ENCODE measurements at regions not wholly inside any gene's neighbourhood (a gene's known extent, or its start where the extent isn't known, plus 50 kb on each side); places are given as distances from the start of the nearest gene placed in this dataset.

DNA sequence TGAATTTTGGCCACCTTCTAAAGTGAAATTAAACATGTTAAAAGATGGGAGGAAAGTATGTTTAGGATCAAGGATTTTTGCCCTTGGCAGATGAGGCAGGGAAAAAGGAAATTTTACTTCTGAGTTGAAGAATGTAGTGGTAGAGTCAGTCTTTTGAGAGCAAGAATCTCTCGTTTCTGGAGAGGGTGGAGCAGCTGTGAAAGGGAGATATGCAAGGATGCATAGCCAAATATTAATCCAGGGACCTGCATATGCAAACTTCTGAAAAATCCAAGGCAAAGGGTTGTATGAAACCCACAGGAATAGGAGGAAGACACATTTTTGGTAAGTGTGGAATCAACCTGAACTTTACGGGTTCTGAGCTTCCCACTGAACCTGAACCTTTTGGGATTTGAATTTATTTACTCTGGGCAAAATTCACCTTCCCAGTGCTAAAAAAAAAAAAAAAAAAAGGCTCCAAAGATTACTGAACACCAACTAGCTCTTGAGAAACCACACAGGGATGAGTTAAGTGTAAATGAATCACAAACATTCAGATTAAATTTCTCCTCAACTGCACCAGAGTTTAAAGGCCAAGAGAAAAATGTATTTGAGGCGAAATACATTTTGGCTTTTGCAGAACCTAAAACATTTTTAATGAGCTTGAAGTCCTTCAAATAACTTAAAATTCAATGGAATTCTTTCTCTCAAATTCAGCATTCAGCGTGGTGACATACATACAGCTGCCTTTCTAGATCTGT is 187.1 kb upstream of the CDKN3 start:
- Histone ChIP-seq H3K79me2 (ENCODE audit: control insufficient read depth, insufficient read depth, low read length) (no peaks in the 10 kb centered on the region), H3K9me1 (ENCODE audit: control insufficient read depth, extremely low read depth, insufficient read depth, low read length) (no peaks in the 10 kb centered on the region), H3K9ac (ENCODE audit: control insufficient read depth, extremely low read depth, insufficient read depth, low read length) (no peak overlapping the region), H2AFZ (ENCODE audit: control insufficient read depth, low read length) (peak overlapping the region; percentile 24), H3K27me3 (ENCODE audit: control insufficient read depth, extremely low read depth, insufficient read depth, low read length) (no peaks in the 10 kb centered on the region), H3K4me3 (ENCODE audit: control insufficient read depth in 2 of 3, extremely low read depth in 1 of 3, insufficient read depth in 2 of 3, low read depth in 1 of 3, low read length in 3 of 3) (no peak overlapping the region), H3K4me2 (ENCODE audit: control insufficient read depth, extremely low read depth, insufficient read depth, low read depth, low read length) (no peak overlapping the region), H3K36me3 (ENCODE audit: control insufficient read depth in 2 of 2, extremely low read depth in 1 of 2, insufficient read depth in 2 of 2, low read length in 2 of 2) (no peaks in the 10 kb centered on the region), H3K4me1 (ENCODE audit: control insufficient read depth, extremely low read depth, insufficient read depth, low read length) (peaks cover 43% of the 10 kb centered on the region), H4K20me1 (ENCODE audit: control insufficient read depth, extremely low read depth, insufficient read depth, low read length) (no peaks in the 10 kb centered on the region), H3K9me3 (ENCODE audit: control insufficient read depth, low read depth, low read length) (peaks cover 3% of the 10 kb centered on the region), H3K27ac (ENCODE audit: control insufficient read depth, insufficient read depth, low read length) (no peak overlapping the region)
- dilution Hi-C loops (cut with MboI; ENCODE audit: extremely low pct_ligation_motif_present, low sequenced_read_pairs) = no loop called here
- peak; percentile 71 for FAIRE-seq
- TF ChIP-seq EZH2 (IDR thresholded peaks at IDR 0.05; ENCODE audit: low read length) = no peak
- TF ChIP-seq, protein P1, sequence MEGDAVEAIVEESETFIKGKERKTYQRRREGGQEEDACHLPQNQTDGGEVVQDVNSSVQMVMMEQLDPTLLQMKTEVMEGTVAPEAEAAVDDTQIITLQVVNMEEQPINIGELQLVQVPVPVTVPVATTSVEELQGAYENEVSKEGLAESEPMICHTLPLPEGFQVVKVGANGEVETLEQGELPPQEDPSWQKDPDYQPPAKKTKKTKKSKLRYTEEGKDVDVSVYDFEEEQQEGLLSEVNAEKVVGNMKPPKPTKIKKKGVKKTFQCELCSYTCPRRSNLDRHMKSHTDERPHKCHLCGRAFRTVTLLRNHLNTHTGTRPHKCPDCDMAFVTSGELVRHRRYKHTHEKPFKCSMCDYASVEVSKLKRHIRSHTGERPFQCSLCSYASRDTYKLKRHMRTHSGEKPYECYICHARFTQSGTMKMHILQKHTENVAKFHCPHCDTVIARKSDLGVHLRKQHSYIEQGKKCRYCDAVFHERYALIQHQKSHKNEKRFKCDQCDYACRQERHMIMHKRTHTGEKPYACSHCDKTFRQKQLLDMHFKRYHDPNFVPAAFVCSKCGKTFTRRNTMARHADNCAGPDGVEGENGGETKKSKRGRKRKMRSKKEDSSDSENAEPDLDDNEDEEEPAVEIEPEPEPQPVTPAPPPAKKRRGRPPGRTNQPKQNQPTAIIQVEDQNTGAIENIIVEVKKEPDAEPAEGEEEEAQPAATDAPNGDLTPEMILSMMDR (optimal IDR thresholded peaks at IDR 0.05 in 1 of 3, IDR thresholded peaks at IDR 0.05 in 1 of 3, conservative IDR thresholded peaks at IDR 0.05 in 1 of 3; ENCODE audit: extremely low read depth in 1 of 3, insufficient read depth in 2 of 3, low read length in 3 of 3) = no peak
- no peak for DNase-seq (ENCODE audit: low read depth, low spot score)

DNA sequence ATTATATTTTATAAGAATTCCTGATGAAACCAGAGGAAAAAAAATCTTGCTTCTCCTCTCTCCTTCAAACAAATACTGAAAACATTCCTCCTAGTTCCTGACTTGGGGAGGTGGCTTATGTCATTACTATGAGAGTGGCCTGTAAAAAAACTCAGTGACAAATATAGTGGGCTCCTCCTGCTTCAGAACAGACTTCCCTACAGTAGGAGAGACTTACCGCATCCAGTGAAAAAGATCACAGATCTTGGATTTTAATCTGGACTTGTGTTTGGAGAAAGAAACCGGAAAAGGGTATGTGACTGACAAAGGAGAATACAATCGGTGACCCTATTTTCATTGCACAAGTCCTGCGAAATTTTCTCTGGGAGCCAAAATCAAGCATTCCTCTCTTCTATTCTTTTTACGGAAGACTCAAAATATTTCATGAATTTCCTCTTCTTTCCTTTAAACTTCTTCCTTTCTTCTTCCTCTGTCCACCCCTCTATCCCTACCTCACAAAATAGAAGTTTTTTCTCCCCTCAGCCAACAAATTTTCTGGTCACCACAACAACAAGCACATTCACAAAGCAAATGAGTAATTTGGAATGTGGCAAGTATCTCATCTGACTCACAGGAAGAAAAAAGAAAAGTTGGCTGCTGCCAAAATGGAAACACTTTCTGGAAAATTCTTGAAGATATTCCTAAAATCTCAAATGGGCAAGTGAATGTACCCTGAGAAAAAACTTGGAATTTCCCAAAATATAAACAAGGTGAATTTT is 185.1 kb upstream of the CDKN3 start:
- peak; percentile 93 for FAIRE-seq
- peak overlapping the region; percentile 85 for H3K27ac ChIP-seq (ENCODE audit: control insufficient read depth, insufficient read depth, low read length)
- H3K9ac ChIP-seq (ENCODE audit: control insufficient read depth, extremely low read depth, insufficient read depth, low read length) = no peak overlapping the region

More for the DNA sequence above, 185.1 kb upstream of the CDKN3 start:
- dilution Hi-C loops (cut with MboI; ENCODE audit: extremely low pct_ligation_motif_present, low sequenced_read_pairs) = no loop called here
- no peaks in the 10 kb centered on the region for H3K79me2 ChIP-seq (ENCODE audit: control insufficient read depth, insufficient read depth, low read length)
- H3K36me3 ChIP-seq (ENCODE audit: control insufficient read depth in 2 of 2, extremely low read depth in 1 of 2, insufficient read depth in 2 of 2, low read length in 2 of 2) = no peaks in the 10 kb centered on the region
- H3K9me3 ChIP-seq (ENCODE audit: control insufficient read depth, low read depth, low read length) = peaks cover 3% of the 10 kb centered on the region
- H3K4me3 ChIP-seq (ENCODE audit: control insufficient read depth in 2 of 3, extremely low read depth in 1 of 3, insufficient read depth in 2 of 3, low read depth in 1 of 3, low read length in 3 of 3) = peak overlapping the region in 1 of 3 experiments; percentile 20
- TF ChIP-seq EZH2 (IDR thresholded peaks at IDR 0.05; ENCODE audit: low read length) = no peak
- TF ChIP-seq, protein P1 (optimal IDR thresholded peaks at IDR 0.05 in 1 of 3, IDR thresholded peaks at IDR 0.05 in 1 of 3, conservative IDR thresholded peaks at IDR 0.05 in 1 of 3; ENCODE audit: extremely low read depth in 1 of 3, insufficient read depth in 2 of 3, low read length in 3 of 3) = no peak
- peaks cover 40% of the 10 kb centered on the region for H3K4me1 ChIP-seq (ENCODE audit: control insufficient read depth, extremely low read depth, insufficient read depth, low read length)
- DNase-seq (ENCODE audit: low read depth, low spot score) = peak; percentile 42
- H3K4me2 ChIP-seq (ENCODE audit: control insufficient read depth, extremely low read depth, insufficient read depth, low read depth, low read length) = peak overlapping the region; percentile 66
- H4K20me1 ChIP-seq (ENCODE audit: control insufficient read depth, extremely low read depth, insufficient read depth, low read length) = no peaks in the 10 kb centered on the region
- no peaks in the 10 kb centered on the region for H3K27me3 ChIP-seq (ENCODE audit: control insufficient read depth, extremely low read depth, insufficient read depth, low read length)
- H3K9me1 ChIP-seq (ENCODE audit: control insufficient read depth, extremely low read depth, insufficient read depth, low read length) = no peaks in the 10 kb centered on the region
- no peak overlapping the region for H2AFZ ChIP-seq (ENCODE audit: control insufficient read depth, low read length)
